NT2/D1 (cell line): ENCODE measurements at regions not wholly inside any gene's neighbourhood (a gene's known extent, or its start where the extent isn't known, plus 50 kb on each side); places are given as distances from the start of the nearest gene placed in this dataset.

Source experiments
- DNase-seq: peaks from one replicate; pipeline ENCODE4 v3.0.0-alpha.2; 2011; ENCODE audit warnings: low read depth, low spot score
- H3K27me3 ChIP-seq: 2 replicates; pipeline ENCODE4 v1.6.0; 2011; ENCODE audit warnings: mild to moderate bottlenecking; ENCODE audit not compliant: insufficient read length, insufficient read depth
- H3K36me3 ChIP-seq: 2 replicates; pipeline ENCODE4 v1.6.1; 2011; ENCODE audit warnings: mild to moderate bottlenecking, low read length, mixed read lengths; ENCODE audit not compliant: insufficient read depth, insufficient read length
- H3K4me1 ChIP-seq: 2 replicates; pipeline ENCODE4 v1.5.1; 2011; ENCODE audit not compliant: insufficient read depth, insufficient read length
- H3K4me3 ChIP-seq: 2 replicates; pipeline ENCODE4 v1.5.1; 2011; ENCODE audit warnings: low read depth; ENCODE audit not compliant: insufficient read length
- H3K9ac ChIP-seq: 2 replicates; pipeline ENCODE4 v1.6.0; 2011; ENCODE audit warnings: low read depth; ENCODE audit not compliant: insufficient read length
- H3K9me3 ChIP-seq: 2 replicates; pipeline ENCODE4 v1.5.1; 2011; ENCODE audit warnings: mild to moderate bottlenecking, low read length; ENCODE audit not compliant: insufficient read depth
- SUZ12 ChIP-seq: IDR thresholded peaks from 2 replicates; pipeline ENCODE4 v1.6.1; 2011; ENCODE audit not compliant: insufficient read length, insufficient read depth; ENCODE audit errors: extremely low read depth
- YY1 ChIP-seq: IDR thresholded peaks from 2 replicates; pipeline ENCODE4 v1.6.1; 2011; ENCODE audit not compliant: insufficient read length, insufficient read depth
- ZNF274 ChIP-seq: IDR thresholded peaks from 2 replicates; pipeline ENCODE4 v1.6.1; 2011; ENCODE audit warnings: mild to moderate bottlenecking, low read depth, low read length

DNA sequence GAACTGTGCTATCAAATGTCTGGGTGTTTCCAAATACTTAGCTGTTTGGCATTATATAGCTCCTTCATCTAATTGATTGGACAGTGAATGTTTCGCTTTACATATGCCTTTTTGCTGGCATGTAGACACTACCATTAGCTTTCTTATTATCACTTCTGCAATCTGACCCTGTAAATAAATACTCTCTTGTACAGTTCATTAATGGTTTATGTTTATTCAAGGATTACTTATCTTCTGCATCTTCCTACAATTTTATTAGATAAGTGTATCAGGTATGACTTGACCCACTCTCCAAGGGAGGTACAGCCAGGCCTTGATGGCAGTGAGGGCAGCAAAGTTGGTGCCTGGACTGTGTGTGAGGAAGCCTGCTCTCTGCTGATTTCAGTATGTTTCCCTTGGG is 614.1 kb upstream of the SETBP1 start:
- Histone ChIP-seq H3K9ac (no peak overlapping the region), H3K4me3 (no peak overlapping the region), H3K36me3 (no peaks in the 10 kb centered on the region), H3K27me3 (no peaks in the 10 kb centered on the region), H3K4me1 (no peaks in the 10 kb centered on the region), H3K9me3 (no peaks in the 10 kb centered on the region)
- TF ChIP-seq ZNF274 (no peak), SUZ12 (no peak), YY1 (no peak)
- DNase-seq, result no peak

DNA sequence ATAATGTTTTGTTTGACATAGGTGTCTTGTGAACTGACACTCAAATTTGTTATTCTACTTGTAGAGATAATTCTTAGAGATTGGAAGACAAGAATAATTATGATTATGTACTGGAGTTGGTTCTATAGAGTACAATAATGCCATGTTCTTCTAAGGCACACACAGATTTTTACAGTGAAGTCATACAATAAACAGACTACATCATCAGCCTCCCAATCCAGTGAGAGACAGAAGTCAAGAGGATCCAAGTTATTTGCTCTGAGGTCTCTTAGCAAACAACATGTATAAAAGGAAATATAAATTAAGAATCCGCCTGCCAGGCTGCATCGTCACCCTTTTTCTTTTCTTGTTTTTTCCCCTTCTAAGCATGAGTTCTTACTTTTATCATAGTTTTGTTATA is 613.5 kb upstream of the SETBP1 start:
- no peak for DNase-seq
- H3K9ac ChIP-seq, result no peak overlapping the region
- no peak overlapping the region for H3K4me3 ChIP-seq
- no peaks in the 10 kb centered on the region for H3K4me1 ChIP-seq
- H3K36me3 ChIP-seq, result no peaks in the 10 kb centered on the region
- H3K27me3 ChIP-seq, result no peaks in the 10 kb centered on the region
- no peak for TF ChIP-seq SUZ12
- no peak for TF ChIP-seq YY1
- no peak for TF ChIP-seq ZNF274
- H3K9me3 ChIP-seq, result no peaks in the 10 kb centered on the region

DNA sequence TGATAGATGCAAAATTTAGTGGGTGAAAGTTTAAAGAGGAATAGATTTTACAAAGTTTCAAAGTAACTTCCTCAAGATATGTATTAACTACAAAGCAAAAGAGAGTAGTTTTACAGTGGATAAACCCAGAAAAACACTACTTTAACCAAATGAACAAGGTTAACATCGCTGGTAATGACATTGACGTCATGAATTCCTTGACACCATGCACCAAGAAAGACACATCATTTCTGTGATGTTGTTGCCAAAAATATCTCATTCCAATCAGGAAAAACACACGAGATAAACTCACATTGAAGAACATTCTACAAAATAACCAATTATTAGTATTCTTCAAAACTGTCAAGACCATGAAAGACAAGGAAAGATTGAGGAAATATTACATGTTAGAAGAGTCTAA is 605.6 kb upstream of the SETBP1 start:
- Histone ChIP-seq H3K27me3 (no peaks in the 10 kb centered on the region), H3K4me3 (no peak overlapping the region), H3K36me3 (no peaks in the 10 kb centered on the region), H3K9me3 (no peaks in the 10 kb centered on the region; the same call in 1 of the 2 replicates), H3K4me1 (no peaks in the 10 kb centered on the region), H3K9ac (no peak overlapping the region)
- no peak for TF ChIP-seq SUZ12
- TF ChIP-seq ZNF274, result no peak
- no peak for TF ChIP-seq YY1
- no peak for DNase-seq

DNA sequence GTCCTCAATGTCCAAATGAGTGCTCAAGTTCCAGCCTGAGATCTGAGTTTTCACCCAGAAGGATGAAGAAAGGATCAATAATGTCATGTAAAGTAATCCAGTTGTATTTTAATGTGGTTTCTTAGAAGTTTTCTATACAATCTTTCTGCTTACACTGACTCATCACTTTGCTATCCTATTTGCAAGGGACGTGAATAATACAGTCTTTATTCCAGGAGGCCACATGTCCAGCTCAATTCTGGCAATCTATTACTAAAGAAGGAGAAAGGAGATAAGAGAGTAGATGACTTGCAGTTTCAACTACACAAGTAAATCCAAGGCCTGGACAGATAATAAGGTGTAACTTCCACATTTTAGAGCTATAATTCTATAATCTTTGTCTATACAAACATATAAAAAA is 601.1 kb upstream of the SETBP1 start:
- Histone ChIP-seq H3K9ac (no peak overlapping the region), H3K27me3 (no peaks in the 10 kb centered on the region), H3K9me3 (no peaks in the 10 kb centered on the region; the same call in 1 of the 2 replicates), H3K4me3 (no peak overlapping the region), H3K36me3 (no peaks in the 10 kb centered on the region), H3K4me1 (no peaks in the 10 kb centered on the region)
- TF ChIP-seq SUZ12, result no peak
- no peak for TF ChIP-seq ZNF274
- TF ChIP-seq YY1, result no peak
- DNase-seq, result no peak

DNA sequence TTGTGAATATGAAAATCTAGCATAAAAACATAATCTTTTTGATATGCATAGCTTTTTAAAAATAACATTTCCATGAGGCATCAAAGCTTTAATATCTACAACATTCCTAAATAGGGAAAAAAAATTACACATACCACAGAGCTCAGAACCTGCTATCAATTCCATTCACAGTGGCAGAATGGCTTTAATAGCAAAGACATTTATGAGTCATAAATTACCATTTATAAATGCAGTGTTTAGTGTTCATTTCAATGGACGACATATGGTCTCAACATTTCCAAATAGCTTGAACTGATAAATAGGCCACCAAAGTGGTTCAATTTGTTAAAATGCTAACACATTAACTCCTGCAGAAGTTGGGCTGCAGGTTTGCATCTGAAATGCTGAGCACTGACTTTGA is 600.6 kb upstream of the SETBP1 start:
- no peaks in the 10 kb centered on the region; the same call in 1 of the 2 replicates for H3K9me3 ChIP-seq

DNA sequence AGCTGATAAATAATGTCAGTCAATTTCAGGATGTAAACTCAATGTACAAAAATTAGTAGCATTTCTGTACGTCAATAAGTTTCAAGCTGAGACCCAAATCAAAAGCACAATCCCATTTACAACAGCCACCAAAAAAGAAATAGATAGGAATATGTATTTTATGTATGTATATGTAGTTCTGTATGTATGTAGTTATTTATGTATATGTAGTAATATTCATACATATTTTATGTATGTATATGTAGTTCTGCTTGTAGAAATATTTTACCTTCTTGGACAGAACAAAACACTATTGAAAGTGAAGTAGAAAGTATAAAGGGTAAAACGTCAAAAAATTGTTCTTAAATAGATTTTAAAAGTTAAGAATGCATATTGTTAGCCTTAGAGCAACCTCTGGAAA is 591.0 kb upstream of the SETBP1 start:
- H3K27me3 ChIP-seq, result no peaks in the 10 kb centered on the region
- no peaks in the 10 kb centered on the region for H3K36me3 ChIP-seq
- H3K9me3 ChIP-seq, result no peaks in the 10 kb centered on the region
- no peaks in the 10 kb centered on the region for H3K4me1 ChIP-seq
- no peak overlapping the region for H3K4me3 ChIP-seq
- H3K9ac ChIP-seq, result no peak overlapping the region
- TF ChIP-seq ZNF274 (no peak), YY1 (no peak), SUZ12 (no peak)
- no peak for DNase-seq

More for the DNA sequence above, 600.6 kb upstream of the SETBP1 start:
- H3K36me3 ChIP-seq, result no peaks in the 10 kb centered on the region
- H3K27me3 ChIP-seq, result no peaks in the 10 kb centered on the region
- H3K4me1 ChIP-seq, result no peaks in the 10 kb centered on the region
- H3K9ac ChIP-seq, result no peak overlapping the region
- no peak overlapping the region for H3K4me3 ChIP-seq
- TF ChIP-seq YY1 (no peak), ZNF274 (no peak), SUZ12 (no peak)
- DNase-seq, result no peak

DNA sequence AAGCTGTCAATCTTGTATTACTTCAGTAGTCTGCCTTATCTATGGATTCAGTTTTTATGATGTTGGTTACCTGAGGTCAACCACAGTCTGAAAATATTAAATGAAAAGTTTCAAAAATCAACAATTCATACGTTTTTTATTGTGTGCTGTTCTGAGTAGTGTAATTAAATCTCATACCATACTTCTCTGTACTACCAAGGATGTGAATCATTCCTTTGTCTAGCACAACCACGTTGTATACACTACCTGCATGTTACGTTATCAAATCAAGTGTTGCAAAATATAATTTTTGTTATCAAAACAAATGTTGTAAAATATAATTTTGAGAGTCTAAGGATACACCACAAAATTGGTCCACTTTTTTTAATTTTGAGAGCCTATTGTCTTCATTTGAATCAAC is 590.2 kb upstream of the SETBP1 start:
- Histone ChIP-seq H3K4me3 (no peak overlapping the region), H3K9ac (no peak overlapping the region), H3K27me3 (no peaks in the 10 kb centered on the region), H3K9me3 (no peaks in the 10 kb centered on the region), H3K4me1 (no peaks in the 10 kb centered on the region), H3K36me3 (no peaks in the 10 kb centered on the region)
- no peak for DNase-seq
- TF ChIP-seq ZNF274, result no peak
- no peak for TF ChIP-seq YY1
- no peak for TF ChIP-seq SUZ12
